ENCODE measurements at regions not wholly inside any gene's neighbourhood (a gene's known extent, or its start where the extent isn't known, plus 50 kb on each side); places are given as distances from the start of the nearest gene placed in this dataset.

- DNase-seq (ENCODE audit: low read depth in 2 of 2): no peak
These were observed 497.8 kb downstream of the HS3ST4 start for GRCh38 chr16:26189536-26189935.

- DNase-seq (ENCODE audit: low read depth in 2 of 2): no peak
These were observed 502.8 kb downstream of the HS3ST4 start for GRCh38 chr16:26194526-26194925.

DNA sequence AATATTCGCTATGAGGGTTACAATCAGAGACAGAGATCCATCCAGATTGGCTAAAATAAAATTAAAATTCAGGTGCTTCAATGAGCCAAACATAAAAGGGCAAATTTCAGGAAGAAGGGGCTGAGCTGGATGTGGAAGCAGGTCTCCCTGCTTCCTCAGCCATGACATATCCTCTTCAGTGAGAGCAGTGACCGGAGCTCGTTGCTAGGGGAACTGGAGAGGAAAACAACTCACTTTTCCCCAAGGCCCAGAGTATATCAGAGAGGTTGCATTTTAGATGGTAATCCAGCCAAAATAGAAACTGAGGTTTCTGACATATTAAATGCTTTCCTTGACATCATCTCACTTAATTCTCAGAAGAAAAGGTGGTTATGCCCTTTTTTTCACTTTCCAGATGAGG, 503.5 kb downstream of the HS3ST4 start:
- DNase-seq (ENCODE audit: low read depth in 2 of 2): no peak

DNA sequence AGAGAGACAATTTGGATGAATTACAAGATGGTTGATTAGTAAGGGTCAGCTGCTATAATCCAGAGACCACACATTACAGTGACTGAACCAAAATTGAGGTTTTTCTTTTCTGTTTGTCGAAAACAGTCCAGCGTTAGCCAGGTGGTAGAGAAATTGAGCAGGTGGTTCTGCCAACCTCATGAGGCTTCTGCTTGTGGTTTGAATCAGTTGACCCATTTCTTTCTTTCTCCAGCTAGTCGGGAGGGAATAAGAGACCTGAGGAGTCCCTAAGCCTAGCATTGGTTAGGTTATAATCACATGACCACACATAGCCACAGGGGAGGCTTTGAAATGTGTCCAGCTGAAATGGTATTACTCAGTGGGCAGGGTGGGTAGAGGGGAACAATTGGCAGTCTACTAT, 504.6 kb downstream of the HS3ST4 start:
- DNase-seq (ENCODE audit: low read depth in 2 of 2): no peak

DNA sequence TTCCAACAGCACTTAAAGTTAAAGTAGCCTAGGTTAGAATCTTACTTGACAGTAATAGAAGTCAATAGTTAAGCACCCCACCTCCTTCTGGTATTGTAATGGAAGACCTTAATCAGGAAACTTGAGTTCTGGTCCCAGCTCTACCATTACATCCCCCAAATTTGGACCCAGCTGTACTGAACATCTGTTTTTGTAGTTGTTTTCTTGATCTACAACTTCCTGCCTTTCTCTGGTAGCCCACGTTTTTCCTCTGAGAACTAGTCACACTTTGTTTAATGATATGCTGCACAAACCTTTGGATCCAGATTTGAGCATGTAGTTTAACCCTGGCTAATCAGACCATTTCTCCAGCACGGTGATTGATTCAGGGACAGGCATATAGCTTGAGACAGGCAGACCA, 505.0 kb downstream of the HS3ST4 start:
- no peak for DNase-seq (ENCODE audit: low read depth in 2 of 2)

DNA sequence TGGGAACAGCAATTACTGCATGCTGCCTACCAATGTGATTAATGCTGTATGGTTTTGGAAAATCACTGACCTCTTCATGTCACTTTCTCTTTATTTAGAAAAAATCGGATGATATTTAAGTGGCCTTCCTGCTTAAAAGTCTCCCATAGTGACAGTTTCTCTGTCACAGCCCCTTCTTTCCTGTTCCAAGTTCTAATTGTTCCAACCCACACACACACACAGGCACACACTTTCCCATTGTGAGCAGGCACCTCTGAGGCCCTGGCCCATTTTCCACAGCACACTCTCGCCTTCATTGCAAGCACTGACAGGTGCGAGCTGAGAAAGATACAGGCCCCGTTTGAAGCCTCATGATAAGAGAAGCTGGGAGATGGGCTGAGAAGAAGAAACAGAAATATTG, 505.9 kb downstream of the HS3ST4 start:
- DNase-seq (ENCODE audit: low read depth in 2 of 2): no peak

GRCh38 chr16:26198221-26198620, 506.5 kb downstream of the HS3ST4 start:
- no peak for DNase-seq (ENCODE audit: low read depth in 2 of 2)

DNA sequence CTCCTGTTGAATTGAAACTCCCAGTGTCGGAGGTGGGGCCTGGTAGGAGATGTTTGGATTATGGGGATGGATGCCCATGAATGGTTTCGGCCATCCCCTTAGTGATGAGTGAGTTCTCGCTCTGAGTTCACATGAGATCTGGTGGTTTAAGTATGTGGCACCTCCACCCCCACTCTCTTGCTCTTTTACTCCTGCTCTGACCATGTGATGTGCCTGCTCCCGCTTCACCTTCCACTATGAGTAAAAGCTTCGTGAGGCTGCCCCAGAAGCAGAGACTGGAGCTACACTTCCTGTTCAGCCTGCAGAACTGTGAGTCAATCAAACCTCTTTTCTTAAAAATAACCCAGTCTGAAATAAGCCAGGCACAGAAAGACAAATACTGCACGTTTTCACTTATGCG, 512.4 kb downstream of the HS3ST4 start:
- peak in 1 of 2 donors; percentile 8 for DNase-seq (ENCODE audit: low read depth in 2 of 2)

GRCh38 chr16:26211542-26211941, 519.8 kb downstream of the HS3ST4 start:
- DNase-seq (ENCODE audit: low read depth in 2 of 2): no peak

- DNase-seq (ENCODE audit: low read depth in 2 of 2): no peak
These were observed 520.8 kb downstream of the HS3ST4 start for GRCh38 chr16:26212599-26212998.

GRCh38 chr16:26214581-26215174, 522.9 kb downstream of the HS3ST4 start:
- no peak for DNase-seq (ENCODE audit: low read depth in 2 of 2)

GRCh38 chr16:26220894-26221293, 529.1 kb downstream of the HS3ST4 start:
- no peak for DNase-seq (ENCODE audit: low read depth in 2 of 2)

- no peak for DNase-seq (ENCODE audit: low read depth in 2 of 2)
These were observed 539.9 kb downstream of the HS3ST4 start for GRCh38 chr16:26231647-26232046.

GRCh38 chr16:26240807-26241206, 549.0 kb downstream of the HS3ST4 start:
- no peak for DNase-seq (ENCODE audit: low read depth in 2 of 2)

- no peak for DNase-seq (ENCODE audit: low read depth in 2 of 2)
These were observed 555.3 kb downstream of the HS3ST4 start for GRCh38 chr16:26247063-26247462.

DNA sequence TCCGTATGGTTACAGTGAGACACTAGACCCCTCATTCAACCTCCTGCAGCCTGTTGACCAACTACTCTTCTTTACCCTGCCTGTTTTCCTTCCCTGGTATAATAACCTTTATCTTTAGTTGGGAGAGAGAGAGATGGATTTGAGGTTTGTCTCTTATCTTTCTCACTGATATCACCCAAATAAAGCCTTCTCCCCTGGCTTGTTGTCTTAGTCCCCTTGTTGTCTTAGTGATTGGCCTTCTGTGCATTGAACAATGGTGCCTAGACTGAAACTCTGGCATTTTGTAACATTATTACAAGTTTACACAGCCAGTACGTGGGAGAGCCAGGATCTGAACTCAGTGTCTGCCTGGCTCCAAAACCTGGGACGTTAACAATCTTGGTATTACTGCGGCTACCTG, 560.8 kb downstream of the HS3ST4 start:
- no peak for DNase-seq (ENCODE audit: low read depth in 2 of 2)

DNA sequence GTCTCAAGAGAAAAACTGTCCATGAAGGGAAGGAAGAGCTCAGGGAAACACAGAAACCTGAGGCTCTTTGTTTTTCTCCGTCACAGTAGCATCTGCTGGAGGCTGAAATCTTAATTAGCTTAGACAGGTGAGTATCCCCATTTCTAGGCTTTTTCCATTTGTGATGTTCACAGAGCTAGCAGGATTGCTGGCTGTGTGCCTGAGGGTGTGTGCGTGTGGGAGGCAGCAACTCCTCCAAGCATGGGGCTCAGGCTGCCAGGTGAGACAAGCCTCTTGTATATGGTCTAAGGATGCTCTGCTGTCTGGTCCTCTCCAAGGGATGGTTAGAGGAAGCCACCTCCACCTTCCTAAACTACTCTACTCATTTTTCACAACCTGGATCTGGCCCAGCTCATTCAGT, 569.9 kb downstream of the HS3ST4 start:
- no peak for DNase-seq (ENCODE audit: low read depth in 2 of 2)

- no peak for DNase-seq (ENCODE audit: low read depth in 2 of 2)
These were observed 571.6 kb downstream of the HS3ST4 start for GRCh38 chr16:26263406-26263805.

DNA sequence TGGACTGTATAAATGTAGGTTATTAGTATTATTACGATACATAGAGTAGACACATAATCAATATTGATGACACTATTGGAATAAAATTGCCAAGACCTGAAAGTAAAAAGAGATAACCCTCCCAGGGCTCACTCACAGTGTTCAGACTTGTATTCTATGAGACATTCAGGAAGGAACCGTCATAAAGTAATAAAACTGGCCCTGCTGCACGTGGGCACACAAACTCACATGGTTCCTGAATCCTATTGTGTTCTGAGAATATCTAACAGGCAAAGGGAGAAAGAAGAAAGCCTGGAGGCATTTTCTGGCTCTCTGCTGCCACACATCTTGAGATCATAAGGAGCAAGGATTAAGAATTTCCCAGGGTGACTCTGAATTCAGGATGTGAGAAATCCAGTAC, 575.9 kb downstream of the HS3ST4 start:
- no peak for DNase-seq (ENCODE audit: low read depth in 2 of 2)

- no peak for DNase-seq (ENCODE audit: low read depth in 2 of 2)
These were observed 577.9 kb downstream of the HS3ST4 start for GRCh38 chr16:26269673-26270072.

DNA sequence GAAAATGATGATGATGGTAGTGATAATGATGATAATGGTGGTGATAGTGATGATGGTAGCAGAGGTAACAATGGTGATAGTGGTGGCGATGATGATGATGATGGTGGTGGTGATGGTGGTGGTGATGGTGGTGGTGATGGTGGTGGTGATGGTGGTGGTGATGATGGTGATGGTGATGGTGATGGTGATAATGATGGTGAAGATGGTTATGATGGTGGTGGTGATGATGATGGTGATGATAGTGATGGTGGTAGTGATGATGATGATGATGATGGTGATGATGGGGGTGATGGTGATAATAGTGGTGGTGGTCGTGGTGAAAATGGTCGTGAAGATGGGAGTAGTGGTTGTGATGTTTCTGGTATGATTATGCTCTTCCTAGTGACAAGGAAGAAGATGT, 581.8 kb downstream of the HS3ST4 start:
- DNase-seq (ENCODE audit: low read depth in 2 of 2): no peak

GRCh38 chr16:26275021-26275590, 583.3 kb downstream of the HS3ST4 start:
- DNase-seq (ENCODE audit: low read depth in 2 of 2): no peak

DNA sequence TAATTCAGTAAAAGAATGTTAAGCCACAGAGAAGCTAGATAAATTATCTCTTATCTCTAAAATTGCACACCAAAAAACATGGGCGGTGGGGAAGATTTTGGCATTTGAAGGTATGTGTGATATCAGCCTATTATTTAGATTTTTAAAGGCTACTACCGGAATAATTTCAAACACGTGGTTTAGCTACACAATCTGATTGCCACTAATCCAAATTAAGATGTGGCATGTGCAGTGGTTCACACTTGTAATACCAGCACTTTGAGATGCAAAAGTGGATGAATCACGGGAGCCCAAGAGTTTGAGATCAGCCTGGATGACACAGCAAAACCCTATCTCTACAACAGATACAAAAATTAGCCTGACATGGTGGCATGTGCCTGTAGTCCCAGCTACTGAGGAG, 584.5 kb downstream of the HS3ST4 start:
- DNase-seq (ENCODE audit: low read depth in 2 of 2): no peak
